OCI-LY7 (cell line): ENCODE measurements at regions not wholly inside any gene's neighbourhood (a gene's known extent, or its start where the extent isn't known, plus 50 kb on each side); places are given as distances from the start of the nearest gene placed in this dataset.

Source experiments
- EZH2phosphoT487 ChIP-seq: fragments of 200-600 bp; sonication (generic); IDR thresholded peaks from 2 replicates; pipeline ENCODE4 v1.6.1; 2018; ENCODE audit warnings: low read depth, borderline replicate concordance, mild to moderate bottlenecking, mixed run types, antibody characterized with exemption, low read length, moderate library complexity, mixed read lengths
- TF ChIP-seq, protein P1 (sequence below): fragments of 200-600 bp; sonication (generic); conservative IDR thresholded peaks from 2 replicates; pipeline ENCODE4 v1.5.1; 2014; ENCODE audit warnings: mild to moderate bottlenecking, antibody characterized with exemption, low read length, moderate library complexity, mixed read lengths

DNA sequence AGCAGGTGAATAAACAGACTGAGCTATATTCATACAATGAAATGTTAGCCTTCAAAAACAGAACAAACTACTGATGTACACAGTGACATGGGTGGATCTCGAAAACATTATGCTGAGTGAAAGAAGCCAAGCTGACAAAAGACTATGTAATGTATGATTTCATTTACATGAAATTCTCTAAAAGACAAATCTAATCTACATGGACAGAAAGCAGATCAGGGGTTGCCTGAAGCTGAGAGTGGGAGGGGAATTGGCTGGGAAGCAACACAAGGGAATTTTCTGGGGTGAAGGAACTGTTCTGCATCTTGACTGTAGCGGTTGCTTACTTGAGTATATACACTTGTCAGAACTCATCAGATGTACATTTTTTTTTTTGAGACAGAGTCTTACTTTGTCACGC lies 121.7 kb upstream of the SVIL start:
- TF ChIP-seq, protein P1, sequence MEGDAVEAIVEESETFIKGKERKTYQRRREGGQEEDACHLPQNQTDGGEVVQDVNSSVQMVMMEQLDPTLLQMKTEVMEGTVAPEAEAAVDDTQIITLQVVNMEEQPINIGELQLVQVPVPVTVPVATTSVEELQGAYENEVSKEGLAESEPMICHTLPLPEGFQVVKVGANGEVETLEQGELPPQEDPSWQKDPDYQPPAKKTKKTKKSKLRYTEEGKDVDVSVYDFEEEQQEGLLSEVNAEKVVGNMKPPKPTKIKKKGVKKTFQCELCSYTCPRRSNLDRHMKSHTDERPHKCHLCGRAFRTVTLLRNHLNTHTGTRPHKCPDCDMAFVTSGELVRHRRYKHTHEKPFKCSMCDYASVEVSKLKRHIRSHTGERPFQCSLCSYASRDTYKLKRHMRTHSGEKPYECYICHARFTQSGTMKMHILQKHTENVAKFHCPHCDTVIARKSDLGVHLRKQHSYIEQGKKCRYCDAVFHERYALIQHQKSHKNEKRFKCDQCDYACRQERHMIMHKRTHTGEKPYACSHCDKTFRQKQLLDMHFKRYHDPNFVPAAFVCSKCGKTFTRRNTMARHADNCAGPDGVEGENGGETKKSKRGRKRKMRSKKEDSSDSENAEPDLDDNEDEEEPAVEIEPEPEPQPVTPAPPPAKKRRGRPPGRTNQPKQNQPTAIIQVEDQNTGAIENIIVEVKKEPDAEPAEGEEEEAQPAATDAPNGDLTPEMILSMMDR, result no peak
- TF ChIP-seq EZH2phosphoT487, result no peak
